A673 (cell line): ENCODE measurements at regions not wholly inside any gene's neighbourhood (a gene's known extent, or its start where the extent isn't known, plus 50 kb on each side); places are given as distances from the start of the nearest gene placed in this dataset.

ENCODE experiments used
- BruUV-seq: library from RNA; stranded (reverse); fragments of 400-500 nt; replicated peaks from 2 replicates; lab custom pipeline; 2021; lab: Mats Ljungman, UMichigan
- CTCF ChIA-PET: fragments of 300-600 bp; sonication (Branson Sonifier 250); formaldehyde crosslinking; loops from one replicate; lab custom pipeline; 2022; ENCODE audit warnings: antibody characterized with exemption; lab: Charles Lee
- POLR2A ChIA-PET: fragments of 300-600 bp; sonication (Branson Sonifier 250); formaldehyde crosslinking; loops from one replicate; lab custom pipeline; 2022; ENCODE audit warnings: antibody characterized with exemption; ENCODE audit not compliant: low non-redundant PET; lab: Charles Lee
- DNase-seq: peaks from one replicate; pipeline ENCODE4 v3.0.0-alpha.2; 2015; ENCODE audit warnings: low spot score
- H3K27ac ChIP-seq: fragments of 200-600 bp; sonication (generic); 2 replicates; pipeline ENCODE4 v1.5.1; 2016; ENCODE audit warnings: mixed run types, low read depth, mild to moderate bottlenecking, mixed read lengths, antibody characterized with exemption, low read length; ENCODE audit not compliant: poor library complexity, severe bottlenecking
- H3K27me3 ChIP-seq: fragments of 200-600 bp; sonication (generic); replicated peaks from 2 replicates; pipeline ENCODE4 v1.6.1; 2017; ENCODE audit warnings: mixed run types, low read depth, mild to moderate bottlenecking, mixed read lengths, antibody characterized with exemption, low read length; ENCODE audit not compliant: insufficient read depth, poor library complexity
- H3K36me3 ChIP-seq: fragments of 200-600 bp; sonication (generic); 2 replicates; pipeline ENCODE4 v1.6.1; 2016; ENCODE audit warnings: mixed run types, mild to moderate bottlenecking, mixed read lengths, antibody characterized with exemption, low read length; ENCODE audit not compliant: insufficient read depth, poor library complexity, severe bottlenecking
- H3K4me1 ChIP-seq: fragments of 200-600 bp; sonication (generic); 2 replicates; pipeline ENCODE4 v1.6.1; 2017; ENCODE audit warnings: mixed run types, mild to moderate bottlenecking, mixed read lengths, antibody characterized with exemption, low read length; ENCODE audit not compliant: insufficient read depth, poor library complexity, severe bottlenecking
- H3K4me3 ChIP-seq: fragments of 200-600 bp; sonication (generic); 2 replicates; pipeline ENCODE4 v1.5.1; 2016; ENCODE audit warnings: low read depth, mixed run types, mild to moderate bottlenecking, mixed read lengths, low read length; ENCODE audit not compliant: poor library complexity, severe bottlenecking
- H3K9me3 ChIP-seq: fragments of 200-600 bp; sonication (generic); 2 replicates; pipeline ENCODE4 v1.6.1; 2016; ENCODE audit warnings: mixed run types, low read depth, mild to moderate bottlenecking, mixed read lengths, antibody characterized with exemption, low read length; ENCODE audit not compliant: poor library complexity, severe bottlenecking
- EZH2 ChIP-seq: fragments of 200-600 bp; sonication (generic); IDR thresholded peaks from 2 replicates; pipeline ENCODE4 v1.6.1; 2017; ENCODE audit warnings: borderline replicate concordance, low read depth, mild to moderate bottlenecking, mixed read lengths, antibody characterized with exemption, low read length; ENCODE audit not compliant: poor library complexity, severe bottlenecking
- intact Hi-C: fragments of 100-400 bp; cut with micrococcal nuclease; formaldehyde crosslinking; loops from one replicate; pipeline ENCODE4 v1.10.0; 2022; ENCODE audit not compliant: unreplicated experiment
- TF ChIP-seq, protein P1 (sequence below): fragments of 300-800, 200-600 bp; sonication (generic); conservative IDR thresholded peaks from 2 replicates; pipeline ENCODE4 v1.5.1; 2017; ENCODE audit warnings: low read depth, mild to moderate bottlenecking, antibody characterized with exemption, low read length, moderate library complexity, mixed read lengths

DNA sequence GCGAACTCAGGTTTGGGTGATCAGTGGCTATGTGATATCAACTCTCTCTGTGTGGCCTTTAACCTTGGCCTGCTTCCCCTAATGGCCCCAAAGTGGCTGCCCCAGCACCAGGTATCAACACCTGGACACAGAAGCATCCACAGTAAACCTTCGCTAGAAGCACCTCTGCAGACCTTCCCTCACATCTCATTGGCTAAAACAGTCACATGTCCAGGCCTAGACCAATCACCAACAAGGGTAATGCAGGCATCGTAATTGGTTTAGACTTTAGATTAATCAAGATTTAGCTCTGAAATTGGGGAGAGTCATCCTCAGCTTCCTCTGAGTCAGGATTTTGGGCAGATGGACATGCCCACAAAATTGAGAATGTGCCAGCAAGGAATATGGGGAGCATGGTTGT lies 92.5 kb upstream of the MYL2 start:
- TF ChIP-seq, protein P1, sequence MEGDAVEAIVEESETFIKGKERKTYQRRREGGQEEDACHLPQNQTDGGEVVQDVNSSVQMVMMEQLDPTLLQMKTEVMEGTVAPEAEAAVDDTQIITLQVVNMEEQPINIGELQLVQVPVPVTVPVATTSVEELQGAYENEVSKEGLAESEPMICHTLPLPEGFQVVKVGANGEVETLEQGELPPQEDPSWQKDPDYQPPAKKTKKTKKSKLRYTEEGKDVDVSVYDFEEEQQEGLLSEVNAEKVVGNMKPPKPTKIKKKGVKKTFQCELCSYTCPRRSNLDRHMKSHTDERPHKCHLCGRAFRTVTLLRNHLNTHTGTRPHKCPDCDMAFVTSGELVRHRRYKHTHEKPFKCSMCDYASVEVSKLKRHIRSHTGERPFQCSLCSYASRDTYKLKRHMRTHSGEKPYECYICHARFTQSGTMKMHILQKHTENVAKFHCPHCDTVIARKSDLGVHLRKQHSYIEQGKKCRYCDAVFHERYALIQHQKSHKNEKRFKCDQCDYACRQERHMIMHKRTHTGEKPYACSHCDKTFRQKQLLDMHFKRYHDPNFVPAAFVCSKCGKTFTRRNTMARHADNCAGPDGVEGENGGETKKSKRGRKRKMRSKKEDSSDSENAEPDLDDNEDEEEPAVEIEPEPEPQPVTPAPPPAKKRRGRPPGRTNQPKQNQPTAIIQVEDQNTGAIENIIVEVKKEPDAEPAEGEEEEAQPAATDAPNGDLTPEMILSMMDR: no peak
- TF ChIP-seq EZH2: no peak
- intact Hi-C loops: no loop called here
- Histone ChIP-seq H3K36me3 (no peaks in the 10 kb centered on the region), H3K4me1 (no peaks in the 10 kb centered on the region), H3K27me3 (no peaks in the 10 kb centered on the region), H3K4me3 (no peak overlapping the region), H3K27ac (no peak overlapping the region), H3K9me3 (no peaks in the 10 kb centered on the region)
- DNase-seq: no peak
- ChIA-PET POLR2A (no interaction called here), CTCF (no interaction called here)
- no TSS peak for BruUV-seq

DNA sequence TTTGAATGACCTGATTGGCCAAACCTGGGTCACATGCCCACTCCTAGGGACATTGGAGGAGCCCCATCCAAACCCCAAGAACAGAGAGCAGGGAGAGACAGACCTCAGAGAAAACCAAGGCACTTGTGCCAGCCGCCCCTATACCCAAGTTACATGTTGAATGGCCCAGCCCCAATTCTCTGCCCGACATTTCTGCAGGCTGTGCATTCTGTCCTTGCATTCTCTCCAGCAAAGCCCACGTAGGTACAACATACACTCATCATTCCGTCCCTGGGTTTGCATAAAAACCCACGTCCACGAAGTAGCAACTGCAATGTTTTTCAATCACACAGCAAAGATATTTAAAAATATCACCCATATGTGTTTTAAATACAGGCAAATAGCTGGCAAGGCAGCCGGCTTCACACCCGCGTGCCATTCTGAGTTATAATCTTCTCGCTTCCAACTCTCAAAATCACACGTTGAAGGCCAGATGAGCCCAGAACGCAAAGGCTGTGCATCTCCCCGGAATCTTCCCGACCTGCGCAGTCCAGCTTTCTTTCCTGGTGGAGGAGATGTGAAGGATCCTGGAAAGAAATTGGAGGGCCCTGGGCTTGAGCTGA lies 91.7 kb upstream of the MYL2 start:
- Histone ChIP-seq H3K36me3 (no peaks in the 10 kb centered on the region), H3K9me3 (no peaks in the 10 kb centered on the region), H3K4me1 (no peaks in the 10 kb centered on the region), H3K27ac (no peak overlapping the region), H3K27me3 (no peaks in the 10 kb centered on the region), H3K4me3 (no peak overlapping the region)
- TF ChIP-seq, protein P1: no peak
- TF ChIP-seq EZH2: no peak
- no TSS peak for BruUV-seq
- intact Hi-C loops: no loop called here
- ChIA-PET POLR2A (no interaction called here), CTCF (no interaction called here)
- DNase-seq: no peak

DNA sequence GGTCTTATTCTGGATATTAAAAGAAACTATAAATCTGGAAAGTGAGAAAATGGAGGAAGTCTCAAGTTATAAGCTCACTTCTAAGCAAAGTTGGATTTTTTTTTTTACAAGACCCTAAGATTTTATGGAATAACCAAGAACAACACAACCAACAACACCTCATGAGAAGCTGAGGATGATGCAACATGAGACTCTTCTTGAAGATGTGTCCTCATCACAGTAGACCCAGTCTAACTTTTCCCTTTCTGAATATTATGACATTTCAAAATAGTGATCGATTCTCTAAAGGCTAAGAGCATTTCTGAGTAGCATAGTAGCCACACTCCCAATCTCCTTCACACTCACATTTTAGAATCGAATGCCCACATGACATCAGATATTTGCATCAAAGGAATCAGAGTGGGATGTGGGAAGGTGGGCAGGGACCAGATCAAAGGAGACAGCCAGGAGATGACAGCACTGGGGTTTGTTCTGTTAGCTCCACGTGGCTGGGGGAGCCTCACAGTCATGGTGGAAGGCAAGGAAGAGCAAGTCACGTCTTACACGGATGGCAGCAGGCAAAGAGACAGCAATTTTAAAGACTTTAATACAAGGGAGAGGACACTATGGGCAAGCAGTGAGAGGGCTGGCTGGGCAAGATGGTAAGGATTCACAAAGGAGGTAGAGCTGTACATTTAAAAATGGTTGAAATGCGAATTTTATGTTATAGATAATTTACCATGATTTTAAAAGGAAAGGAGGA lies 90.7 kb upstream of the MYL2 start:
- ChIA-PET CTCF (no interaction called here), POLR2A (no interaction called here)
- no peak for DNase-seq
- no TSS peak for BruUV-seq
- Histone ChIP-seq H3K27ac (no peak overlapping the region), H3K4me3 (no peak overlapping the region), H3K27me3 (no peaks in the 10 kb centered on the region), H3K4me1 (no peaks in the 10 kb centered on the region), H3K36me3 (no peaks in the 10 kb centered on the region), H3K9me3 (no peaks in the 10 kb centered on the region)
- intact Hi-C loops: no loop called here
- no peak for TF ChIP-seq EZH2
- TF ChIP-seq, protein P1: no peak
